Stimulated activated naive CD8-positive, alpha-beta T cell treated with anti-CD3 and anti-CD28 coated beads, Interleukin-15, Interleukin-2, amounts not matched to agents 100 U/mL and 50 U/mL, for 24 hours (primary cell): ENCODE measurements at regions not wholly inside any gene's neighbourhood (a gene's known extent, or its start where the extent isn't known, plus 50 kb on each side); places are given as distances from the start of the nearest gene placed in this dataset.

ENCODE experiments used
- ATAC-seq: fragments of 150-1000 bp; cut with Tn5 transposase; one replicate; pipeline ENCODE4 v1.10.0; 2021
- DNase-seq: peaks from one replicate; pipeline ENCODE4 v3.0.0; 2021

GRCh38 chr18:73733806-73734314 lies 413.8 kb downstream of the FBXO15 start:
- DNase-seq (no peak), ATAC-seq (no peak)

GRCh38 chr18:73733376-73733775 lies 414.3 kb downstream of the FBXO15 start:
- ATAC-seq (no peak), DNase-seq (no peak)

- no peak for ATAC-seq
- no peak for DNase-seq
Observed at GRCh38 chr18:73728657-73729056, 419.0 kb downstream of the FBXO15 start.

- ATAC-seq (no peak), DNase-seq (no peak)
Observed at GRCh38 chr18:73724958-73725357, 422.7 kb downstream of the FBXO15 start.

- no peak for DNase-seq
Observed at GRCh38 chr18:73719611-73720010, 428.0 kb downstream of the FBXO15 start.

GRCh38 chr18:73717570-73717969 lies 430.1 kb downstream of the FBXO15 start:
- no peak for ATAC-seq
- DNase-seq: no peak

More at GRCh38 chr18:73719611-73720010, 428.0 kb downstream of the FBXO15 start:
- ATAC-seq: no peak

- DNase-seq: no peak
Observed at GRCh38 chr18:73715210-73715670, 432.4 kb downstream of the FBXO15 start.

GRCh38 chr18:73714466-73714865 lies 433.2 kb downstream of the FBXO15 start:
- ATAC-seq (no peak), DNase-seq (no peak)

More at GRCh38 chr18:73715210-73715670, 432.4 kb downstream of the FBXO15 start:
- ATAC-seq: no peak

- DNase-seq (no peak), ATAC-seq (no peak)
Observed at GRCh38 chr18:73711256-73711655, 436.4 kb downstream of the FBXO15 start.

GRCh38 chr18:73708591-73708990 lies 439.0 kb downstream of the FBXO15 start:
- DNase-seq (no peak), ATAC-seq (no peak)

- ATAC-seq (no peak), DNase-seq (no peak)
Observed at GRCh38 chr18:73707035-73707434, 440.6 kb downstream of the FBXO15 start.

- ATAC-seq: no peak
Observed at GRCh38 chr18:73697353-73697752, 450.3 kb downstream of the FBXO15 start.

GRCh38 chr18:73696698-73697097 lies 450.9 kb downstream of the FBXO15 start:
- ATAC-seq: no peak
- no peak for DNase-seq

More at GRCh38 chr18:73697353-73697752, 450.3 kb downstream of the FBXO15 start:
- DNase-seq: no peak

GRCh38 chr18:73696171-73696570 lies 451.5 kb downstream of the FBXO15 start:
- ATAC-seq (no peak), DNase-seq (no peak)

GRCh38 chr18:73693091-73693490 lies 454.5 kb downstream of the FBXO15 start:
- ATAC-seq (no peak), DNase-seq (no peak)

- DNase-seq: no peak
- ATAC-seq: no peak
Observed at GRCh38 chr18:73691624-73692023, 456.0 kb downstream of the FBXO15 start.

- no peak for DNase-seq
- ATAC-seq: no peak
Observed at GRCh38 chr18:73691118-73691517, 456.5 kb downstream of the FBXO15 start.

- ATAC-seq: no peak
Observed at GRCh38 chr18:73690222-73690621, 457.4 kb downstream of the FBXO15 start.

GRCh38 chr18:73688851-73689711 lies 458.6 kb downstream of the FBXO15 start:
- DNase-seq (no peak), ATAC-seq (no peak)

More at GRCh38 chr18:73690222-73690621, 457.4 kb downstream of the FBXO15 start:
- no peak for DNase-seq

GRCh38 chr18:73688161-73688560 lies 459.5 kb downstream of the FBXO15 start:
- ATAC-seq (no peak), DNase-seq (no peak)

GRCh38 chr18:73684647-73685046 lies 463.0 kb downstream of the FBXO15 start:
- ATAC-seq: no peak
- no peak for DNase-seq

GRCh38 chr18:73683409-73684238 lies 464.0 kb downstream of the FBXO15 start:
- no peak for DNase-seq
- ATAC-seq: no peak

GRCh38 chr18:73681912-73682311 lies 465.7 kb downstream of the FBXO15 start:
- ATAC-seq (no peak), DNase-seq (no peak)
